ENCODE measurements at regions not wholly inside any gene's neighbourhood (a gene's known extent, or its start where the extent isn't known, plus 50 kb on each side); places are given as distances from the start of the nearest gene placed in this dataset.
"Not testable (repeated sequence)": the region's sequence is repeated elsewhere in the genome, so short reads cannot be mapped to it uniquely, and the experiment has no call there.

DNA sequence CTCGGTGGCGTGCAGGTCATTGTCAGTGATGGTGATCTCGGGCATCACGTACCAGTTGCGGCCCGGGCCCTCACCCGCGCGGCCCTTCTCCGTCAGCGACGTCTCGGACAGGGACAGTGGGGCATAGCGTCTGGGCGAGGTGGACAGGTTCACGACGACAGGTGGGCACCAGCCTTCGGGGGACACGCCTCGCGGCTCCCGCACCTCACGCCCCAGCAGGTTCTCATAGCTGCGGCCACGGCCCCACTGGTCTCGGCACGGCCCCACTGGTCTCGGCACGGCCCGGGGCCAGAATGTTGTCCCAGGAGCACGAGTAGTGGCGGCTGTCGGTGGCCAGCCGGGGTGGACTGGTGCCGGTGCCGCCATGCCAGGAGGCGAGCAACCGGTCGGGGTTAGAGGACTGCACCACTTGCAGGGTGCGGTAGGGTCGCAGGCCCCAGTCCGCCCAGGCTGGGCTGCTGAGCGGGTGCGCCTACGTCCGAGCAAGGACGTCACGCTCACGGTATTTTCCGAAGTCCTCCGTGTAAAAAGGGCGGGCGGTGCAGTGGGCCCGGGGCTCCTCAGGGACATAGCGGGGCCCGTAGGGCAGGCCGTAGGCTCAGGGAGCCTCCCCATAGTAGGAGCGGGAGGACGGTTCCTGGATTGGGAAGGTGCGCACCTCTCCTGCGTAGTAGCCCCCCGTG is 250.5 kb downstream of the ANKRD30B start:
- not testable (repeated sequence) for H3K4me3 ChIP-seq (ENCODE audit: low read length); H3K4me1 ChIP-seq (ENCODE audit: low read length); H3K27ac ChIP-seq (ENCODE audit: low read length); H3K79me2 ChIP-seq (ENCODE audit: low read length); H3K36me3 ChIP-seq (ENCODE audit: insufficient read depth, low read length); H3K9ac ChIP-seq (ENCODE audit: low read length); H3K9me3 ChIP-seq (ENCODE audit: low read length); H3K4me2 ChIP-seq (ENCODE audit: low read depth, low read length, poor library complexity, severe bottlenecking); H4K20me1 ChIP-seq (ENCODE audit: insufficient read depth, low read depth, low read length); H3K27me3 ChIP-seq (ENCODE audit: low read length); H2AFZ ChIP-seq (ENCODE audit: low read length); DNase-seq; H3K9me2 ChIP-seq (replicated peaks; ENCODE audit: insufficient read depth, low read length)

DNA sequence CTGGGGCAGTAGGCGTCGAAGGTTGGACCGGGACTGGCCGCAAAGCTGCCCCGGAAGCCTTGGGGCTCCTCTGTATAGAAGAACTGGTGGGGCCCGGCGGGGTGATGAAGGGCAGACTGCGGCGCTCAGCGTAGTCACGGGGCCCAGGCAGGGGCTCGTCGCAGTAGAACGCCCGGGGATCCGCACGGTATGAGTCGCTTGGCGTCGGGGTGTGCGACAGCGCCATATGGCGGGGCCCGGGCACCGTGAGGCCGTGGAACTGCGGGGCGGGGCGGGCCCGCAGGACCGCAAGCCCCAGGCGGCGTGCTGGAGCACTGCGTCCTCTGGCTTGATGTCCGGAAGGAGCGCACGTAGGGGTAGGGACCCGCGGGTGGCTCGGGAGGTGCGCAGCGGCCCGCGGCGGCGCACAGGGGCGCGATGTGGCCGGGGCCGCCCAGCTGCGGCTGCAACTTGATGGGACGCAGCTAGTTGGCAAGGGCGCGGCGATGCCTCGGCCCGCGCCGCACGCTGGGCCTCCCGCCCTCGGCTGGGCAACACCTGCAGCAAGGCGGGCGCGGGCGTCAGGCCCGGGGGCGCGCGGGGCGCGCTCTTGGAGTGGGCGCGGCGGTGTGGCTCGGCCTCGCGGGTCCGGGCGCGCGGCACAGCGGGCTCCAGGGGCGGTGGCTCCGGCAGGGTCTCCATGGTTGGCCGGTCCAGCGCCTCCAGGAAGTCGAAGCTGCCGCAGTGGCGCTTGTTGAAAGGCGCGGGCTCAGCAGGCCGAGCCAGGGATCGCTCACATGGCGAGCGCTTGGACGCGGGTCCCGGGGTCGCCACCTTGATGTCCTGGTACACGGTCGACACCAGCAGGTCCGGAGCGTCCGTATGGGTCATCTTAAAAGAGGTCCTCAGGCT is 251.4 kb downstream of the ANKRD30B start:
- Histone ChIP-seq H3K4me3 (ENCODE audit: low read length) (no peak overlapping the region), H3K4me2 (ENCODE audit: low read depth, low read length, poor library complexity, severe bottlenecking) (no peak overlapping the region), H3K27me3 (ENCODE audit: low read length) (no peaks in the 10 kb centered on the region), H3K9ac (ENCODE audit: low read length) (no peak overlapping the region), H3K9me2 (replicated peaks; ENCODE audit: insufficient read depth, low read length) (no peaks in the 10 kb centered on the region), H4K20me1 (ENCODE audit: insufficient read depth, low read depth, low read length) (no peaks in the 10 kb centered on the region), H3K79me2 (ENCODE audit: low read length) (no peaks in the 10 kb centered on the region), H3K9me3 (ENCODE audit: low read length) (no peaks in the 10 kb centered on the region), H3K36me3 (ENCODE audit: insufficient read depth, low read length) (no peaks in the 10 kb centered on the region), H3K27ac (ENCODE audit: low read length) (no peak overlapping the region), H3K4me1 (ENCODE audit: low read length) (no peaks in the 10 kb centered on the region), H2AFZ (ENCODE audit: low read length) (no peak overlapping the region)
- no peak for DNase-seq

DNA sequence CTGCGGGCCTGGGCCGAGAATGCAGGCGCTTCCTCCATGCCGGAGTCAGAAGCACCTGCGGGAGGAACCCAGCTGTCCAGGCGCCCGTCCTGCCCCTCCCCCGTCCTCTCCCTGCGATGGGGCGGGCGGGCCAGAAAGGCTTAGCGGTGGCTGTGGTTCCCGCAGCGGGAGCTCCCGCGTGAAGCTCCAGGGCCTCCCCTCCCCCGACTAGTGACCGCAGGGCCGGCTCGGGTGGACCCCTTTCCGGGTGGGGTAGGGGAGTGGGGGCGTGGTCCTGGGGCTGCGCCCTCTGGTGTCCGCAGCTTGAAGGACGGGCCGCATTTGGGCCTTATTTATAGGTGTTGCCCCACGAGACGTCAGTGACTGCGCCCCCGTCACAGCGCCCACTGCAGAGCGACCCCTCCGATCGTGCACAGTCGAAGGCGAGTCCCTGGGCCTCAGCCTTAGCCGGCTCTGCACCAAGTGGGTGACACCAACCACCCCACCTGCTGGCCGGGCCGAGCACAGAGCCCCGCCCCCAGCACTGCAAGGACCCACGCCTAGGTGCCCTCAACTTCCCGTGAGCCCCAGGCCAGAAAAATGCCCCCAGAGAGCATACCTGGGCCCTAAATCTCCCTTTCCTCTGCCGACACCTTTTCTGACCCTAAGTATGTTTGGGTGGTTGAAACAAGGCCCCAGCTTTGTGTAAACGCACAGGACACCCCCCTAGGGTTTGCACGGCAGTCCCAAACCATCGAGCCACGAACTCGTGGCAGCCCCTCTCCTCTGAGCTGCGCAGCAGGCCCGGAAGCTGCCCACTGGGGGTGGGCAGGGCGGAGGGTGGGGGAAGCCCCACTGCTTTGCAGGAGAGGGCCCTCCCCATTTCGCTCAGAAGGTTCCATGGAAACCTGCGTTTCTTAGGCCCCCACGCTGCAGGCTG is 252.4 kb downstream of the ANKRD30B start:
- H3K9me3 ChIP-seq (ENCODE audit: low read length); H3K4me1 ChIP-seq (ENCODE audit: low read length); H3K4me2 ChIP-seq (ENCODE audit: low read depth, low read length, poor library complexity, severe bottlenecking); H3K27ac ChIP-seq (ENCODE audit: low read length); H3K4me3 ChIP-seq (ENCODE audit: low read length); H3K9ac ChIP-seq (ENCODE audit: low read length); H3K79me2 ChIP-seq (ENCODE audit: low read length); DNase-seq; H2AFZ ChIP-seq (ENCODE audit: low read length); H3K36me3 ChIP-seq (ENCODE audit: insufficient read depth, low read length); H4K20me1 ChIP-seq (ENCODE audit: insufficient read depth, low read depth, low read length); H3K9me2 ChIP-seq (replicated peaks; ENCODE audit: insufficient read depth, low read length); H3K27me3 ChIP-seq (ENCODE audit: low read length): not testable (repeated sequence)

DNA sequence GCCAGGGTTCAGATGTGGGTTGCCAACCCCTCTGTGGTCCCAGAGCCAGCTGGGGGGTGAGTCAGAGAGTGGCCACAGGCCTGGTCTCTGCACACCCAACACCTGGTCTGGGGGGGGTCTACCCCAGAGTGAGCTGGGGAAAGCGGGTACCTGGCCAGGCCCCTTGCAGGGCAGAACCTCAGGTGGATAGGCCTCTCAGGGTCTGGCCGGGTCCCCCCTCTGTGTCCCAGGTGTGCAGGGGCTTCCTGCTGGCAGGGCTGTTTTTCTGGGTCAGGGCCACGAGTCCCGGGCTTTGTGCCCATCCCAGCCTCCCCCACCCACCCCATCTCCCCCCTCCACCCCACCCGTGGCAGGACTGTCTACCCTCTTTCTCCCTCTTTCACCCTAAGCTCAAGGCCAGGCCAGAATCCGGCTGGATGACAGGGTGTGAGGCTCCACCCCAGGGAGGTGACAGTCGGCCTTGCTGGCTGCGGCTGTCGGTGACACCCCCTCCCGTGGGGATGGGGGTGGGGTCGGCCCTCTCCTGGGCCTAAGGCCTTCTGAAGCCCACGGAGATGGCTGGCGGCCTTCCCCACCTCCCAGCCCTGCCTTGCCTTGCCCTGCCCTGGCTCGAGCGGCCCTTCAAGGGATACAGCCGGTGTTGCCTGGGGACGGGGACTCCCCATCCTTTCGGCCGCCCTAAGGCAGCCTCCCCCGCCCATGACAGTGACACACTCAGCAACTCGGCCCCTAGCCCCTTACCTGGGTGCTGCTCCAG is 253.2 kb downstream of the ANKRD30B start:
- not testable (repeated sequence) for H3K4me2 ChIP-seq (ENCODE audit: low read depth, low read length, poor library complexity, severe bottlenecking); DNase-seq; H3K4me3 ChIP-seq (ENCODE audit: low read length)

DNA sequence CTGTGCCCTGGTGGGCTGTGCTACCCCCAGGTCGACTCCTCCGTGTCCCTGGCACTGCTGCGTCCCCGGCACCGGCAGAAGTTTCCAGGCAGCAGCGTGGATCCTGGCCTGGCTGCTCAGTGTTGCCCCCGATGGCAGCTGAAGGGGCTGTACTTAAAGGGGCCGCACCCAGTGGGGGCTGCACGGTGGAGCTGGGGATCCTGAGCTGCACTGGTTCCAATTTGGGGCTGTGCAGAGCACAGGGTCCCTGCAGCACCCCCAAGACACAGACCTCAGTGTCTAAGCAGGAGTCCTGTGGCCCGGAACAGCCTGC is 253.8 kb downstream of the ANKRD30B start:
- not testable (repeated sequence) for H3K9me3 ChIP-seq (ENCODE audit: low read length); H3K4me1 ChIP-seq (ENCODE audit: low read length); H3K4me2 ChIP-seq (ENCODE audit: low read depth, low read length, poor library complexity, severe bottlenecking)

More for the DNA sequence above, 253.2 kb downstream of the ANKRD30B start:
- not testable (repeated sequence) for H3K9me3 ChIP-seq (ENCODE audit: low read length); H3K36me3 ChIP-seq (ENCODE audit: insufficient read depth, low read length); H3K9me2 ChIP-seq (replicated peaks; ENCODE audit: insufficient read depth, low read length); H3K9ac ChIP-seq (ENCODE audit: low read length); H3K27me3 ChIP-seq (ENCODE audit: low read length); H3K27ac ChIP-seq (ENCODE audit: low read length); H3K79me2 ChIP-seq (ENCODE audit: low read length); H2AFZ ChIP-seq (ENCODE audit: low read length); H4K20me1 ChIP-seq (ENCODE audit: insufficient read depth, low read depth, low read length); H3K4me1 ChIP-seq (ENCODE audit: low read length)

DNA sequence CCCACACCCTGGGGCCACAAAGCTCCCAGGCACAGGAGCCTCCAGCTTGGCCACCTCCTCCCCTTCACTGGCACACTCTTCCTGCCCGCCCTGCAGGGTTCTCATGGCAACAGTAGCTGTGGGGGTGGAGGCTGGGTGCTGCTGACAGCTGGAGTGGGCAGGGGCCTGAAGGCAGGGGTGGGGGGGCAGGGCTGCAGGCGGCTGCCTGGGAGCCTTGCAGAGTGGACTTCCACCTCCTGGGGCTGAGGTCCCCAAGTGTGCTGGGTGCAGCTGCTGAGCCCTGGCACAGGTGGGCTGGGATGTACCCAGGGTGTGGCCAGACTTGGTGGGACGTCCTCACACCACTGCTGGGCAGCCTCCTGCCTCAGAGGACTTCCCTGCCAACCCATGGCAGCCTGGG is 254.8 kb downstream of the ANKRD30B start:
- H3K27me3 ChIP-seq (ENCODE audit: low read length); H3K9me2 ChIP-seq (replicated peaks; ENCODE audit: insufficient read depth, low read length); H3K27ac ChIP-seq (ENCODE audit: low read length); H3K36me3 ChIP-seq (ENCODE audit: insufficient read depth, low read length); H4K20me1 ChIP-seq (ENCODE audit: insufficient read depth, low read depth, low read length); H3K9me3 ChIP-seq (ENCODE audit: low read length); H3K4me2 ChIP-seq (ENCODE audit: low read depth, low read length, poor library complexity, severe bottlenecking); H3K9ac ChIP-seq (ENCODE audit: low read length); H3K4me3 ChIP-seq (ENCODE audit: low read length); DNase-seq; H2AFZ ChIP-seq (ENCODE audit: low read length); H3K79me2 ChIP-seq (ENCODE audit: low read length); H3K4me1 ChIP-seq (ENCODE audit: low read length): not testable (repeated sequence)

More for the DNA sequence above, 253.8 kb downstream of the ANKRD30B start:
- H3K27me3 ChIP-seq (ENCODE audit: low read length); DNase-seq; H3K27ac ChIP-seq (ENCODE audit: low read length); H3K4me3 ChIP-seq (ENCODE audit: low read length); H4K20me1 ChIP-seq (ENCODE audit: insufficient read depth, low read depth, low read length); H3K9ac ChIP-seq (ENCODE audit: low read length); H3K79me2 ChIP-seq (ENCODE audit: low read length); H2AFZ ChIP-seq (ENCODE audit: low read length); H3K36me3 ChIP-seq (ENCODE audit: insufficient read depth, low read length); H3K9me2 ChIP-seq (replicated peaks; ENCODE audit: insufficient read depth, low read length): not testable (repeated sequence)

DNA sequence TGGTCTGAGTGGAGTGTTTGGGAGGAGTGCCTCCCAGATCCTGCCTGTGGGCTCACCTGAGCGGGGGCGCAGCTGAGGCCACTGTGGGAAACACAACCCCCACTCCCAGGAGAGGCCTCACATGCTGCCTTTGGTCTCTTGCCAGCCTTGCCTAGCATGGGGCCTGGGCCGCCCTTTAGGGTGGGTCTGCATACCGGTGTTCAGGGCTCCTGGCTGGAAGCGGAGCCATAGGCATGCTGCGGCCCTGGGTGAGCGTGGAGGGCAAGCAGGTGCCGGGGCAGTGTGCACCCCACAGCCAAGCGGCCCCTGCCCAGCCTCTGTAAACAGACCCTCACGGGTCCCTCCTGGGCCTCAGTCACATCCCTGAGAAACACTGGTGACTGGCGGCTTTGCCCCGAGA is 255.3 kb downstream of the ANKRD30B start:
- H3K27me3 ChIP-seq (ENCODE audit: low read length); H2AFZ ChIP-seq (ENCODE audit: low read length); H3K36me3 ChIP-seq (ENCODE audit: insufficient read depth, low read length); H3K4me2 ChIP-seq (ENCODE audit: low read depth, low read length, poor library complexity, severe bottlenecking); H4K20me1 ChIP-seq (ENCODE audit: insufficient read depth, low read depth, low read length); H3K9ac ChIP-seq (ENCODE audit: low read length); DNase-seq; H3K4me3 ChIP-seq (ENCODE audit: low read length); H3K9me2 ChIP-seq (replicated peaks; ENCODE audit: insufficient read depth, low read length); H3K9me3 ChIP-seq (ENCODE audit: low read length); H3K79me2 ChIP-seq (ENCODE audit: low read length); H3K4me1 ChIP-seq (ENCODE audit: low read length); H3K27ac ChIP-seq (ENCODE audit: low read length): not testable (repeated sequence)
